Keratinocyte (primary cell): ENCODE measurements at regions not wholly inside any gene's neighbourhood (a gene's known extent, or its start where the extent isn't known, plus 50 kb on each side); places are given as distances from the start of the nearest gene placed in this dataset.
"Not testable (repeated sequence)": the region's sequence is repeated elsewhere in the genome, so short reads cannot be mapped to it uniquely, and the experiment has no call there.

Experiments
- EZH2 ChIP-seq: IDR thresholded peaks from one replicate; pipeline ENCODE4 v1.6.1; 2012; ENCODE audit warnings: inconsistent platforms, mild to moderate bottlenecking, low read length, moderate library complexity
- TF ChIP-seq, protein P1 (sequence below), 3 experiments: IDR thresholded peaks in 1 of 3; conservative IDR thresholded peaks in 1 of 3; optimal IDR thresholded peaks in 1 of 3; 2 replicates in 2 of 3; 3 replicates in 1 of 3; pipeline versions ENCODE3 to v1.5.1; 2011; ENCODE audit warnings: low read length in 3 of 3, mild to moderate bottlenecking in 3 of 3, moderate library complexity in 2 of 3, control low read depth in 1 of 3, inconsistent platforms in 1 of 3; ENCODE audit not compliant: insufficient read depth in 2 of 3; ENCODE audit errors: extremely low read depth in 1 of 3

DNA sequence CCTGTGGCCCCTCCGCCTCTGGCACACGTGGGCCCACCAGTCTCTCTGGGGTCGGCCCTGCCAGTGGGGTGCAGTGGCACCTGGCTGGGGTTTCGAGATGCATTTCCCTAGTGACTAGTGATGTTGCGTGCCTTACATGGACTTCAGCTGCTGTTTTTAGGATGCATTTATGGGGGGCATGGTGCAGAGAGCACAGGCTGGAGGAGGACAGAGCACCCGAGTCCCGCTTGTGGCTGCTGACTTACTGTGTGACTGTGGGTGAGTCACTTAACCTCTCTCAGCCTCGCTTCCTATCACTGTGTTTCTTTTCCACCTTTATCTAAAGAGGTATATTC lies 213.0 kb upstream of the ZNF469 start:
- TF ChIP-seq, protein P1, sequence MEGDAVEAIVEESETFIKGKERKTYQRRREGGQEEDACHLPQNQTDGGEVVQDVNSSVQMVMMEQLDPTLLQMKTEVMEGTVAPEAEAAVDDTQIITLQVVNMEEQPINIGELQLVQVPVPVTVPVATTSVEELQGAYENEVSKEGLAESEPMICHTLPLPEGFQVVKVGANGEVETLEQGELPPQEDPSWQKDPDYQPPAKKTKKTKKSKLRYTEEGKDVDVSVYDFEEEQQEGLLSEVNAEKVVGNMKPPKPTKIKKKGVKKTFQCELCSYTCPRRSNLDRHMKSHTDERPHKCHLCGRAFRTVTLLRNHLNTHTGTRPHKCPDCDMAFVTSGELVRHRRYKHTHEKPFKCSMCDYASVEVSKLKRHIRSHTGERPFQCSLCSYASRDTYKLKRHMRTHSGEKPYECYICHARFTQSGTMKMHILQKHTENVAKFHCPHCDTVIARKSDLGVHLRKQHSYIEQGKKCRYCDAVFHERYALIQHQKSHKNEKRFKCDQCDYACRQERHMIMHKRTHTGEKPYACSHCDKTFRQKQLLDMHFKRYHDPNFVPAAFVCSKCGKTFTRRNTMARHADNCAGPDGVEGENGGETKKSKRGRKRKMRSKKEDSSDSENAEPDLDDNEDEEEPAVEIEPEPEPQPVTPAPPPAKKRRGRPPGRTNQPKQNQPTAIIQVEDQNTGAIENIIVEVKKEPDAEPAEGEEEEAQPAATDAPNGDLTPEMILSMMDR (optimal IDR thresholded peaks at IDR 0.05 in 1 of 3, IDR thresholded peaks at IDR 0.05 in 1 of 3, conservative IDR thresholded peaks at IDR 0.05 in 1 of 3; ENCODE audit: extremely low read depth in 1 of 3, insufficient read depth in 2 of 3, low read length in 3 of 3) = not testable (repeated sequence)
- not testable (repeated sequence) for TF ChIP-seq EZH2
